GM23248 (cell line): ENCODE measurements at regions not wholly inside any gene's neighbourhood (a gene's known extent, or its start where the extent isn't known, plus 50 kb on each side); places are given as distances from the start of the nearest gene placed in this dataset.
A peak's percentile ranks its signal among the peaks of the same experiment; 100 is the strongest.

ENCODE experiments used
- DNase-seq: peaks from one replicate; pipeline ENCODE4 v3.0.0-alpha.2; 2015
- H2AFZ ChIP-seq: fragments of 200-600 bp; sonication (generic); 2 replicates; pipeline ENCODE4 v1.6.1; 2016; ENCODE audit warnings: antibody characterized with exemption
- H3F3A ChIP-seq: fragments of 200-600 bp; sonication (generic); 2 replicates; pipeline ENCODE4 v1.6.1; 2016; ENCODE audit warnings: mild to moderate bottlenecking, antibody characterized with exemption, mixed run types; ENCODE audit not compliant: insufficient read depth
- H3K27ac ChIP-seq: fragments of 200-600 bp; sonication (generic); 2 replicates; pipeline ENCODE4 v1.5.1; 2016; ENCODE audit warnings: mild to moderate bottlenecking
- H3K27me3 ChIP-seq: fragments of 200-600 bp; sonication (generic); replicated peaks from 2 replicates; pipeline ENCODE4 v1.6.1; 2016; ENCODE audit warnings: mild to moderate bottlenecking; ENCODE audit not compliant: insufficient read depth
- H3K36me3 ChIP-seq: fragments of 200-600 bp; sonication (generic); 2 replicates; pipeline ENCODE4 v1.6.1; 2016; ENCODE audit warnings: low read depth, mild to moderate bottlenecking
- H3K4me1 ChIP-seq: fragments of 200-600 bp; sonication (generic); 2 replicates; pipeline ENCODE4 v1.6.1; 2016; ENCODE audit warnings: mild to moderate bottlenecking; ENCODE audit not compliant: insufficient read depth
- H3K4me2 ChIP-seq: fragments of 200-600 bp; sonication (generic); one replicate; pipeline ENCODE4 v1.6.1; 2016; ENCODE audit warnings: mild to moderate bottlenecking; ENCODE audit not compliant: unreplicated experiment
- H3K4me3 ChIP-seq: fragments of 200-600 bp; sonication (generic); 2 replicates; pipeline ENCODE4 v1.5.1; 2016; ENCODE audit warnings: mild to moderate bottlenecking
- H3K79me2 ChIP-seq: fragments of 200-600 bp; sonication (generic); 2 replicates; pipeline ENCODE4 v1.6.1; 2016; ENCODE audit warnings: mild to moderate bottlenecking; ENCODE audit not compliant: insufficient read depth
- H3K9ac ChIP-seq: fragments of 200-600 bp; sonication (generic); 2 replicates; pipeline ENCODE4 v1.6.1; 2016; ENCODE audit warnings: mild to moderate bottlenecking
- H3K9me2 ChIP-seq: fragments of 200-600 bp; sonication (generic); 2 replicates; pipeline ENCODE4 v1.6.1; 2016; ENCODE audit warnings: mixed run types, mild to moderate bottlenecking, moderate library complexity; ENCODE audit not compliant: insufficient read depth
- H3K9me3 ChIP-seq: fragments of 200-600 bp; sonication (generic); one replicate; pipeline ENCODE4 v1.6.1; 2017; ENCODE audit warnings: low read depth
- H4K20me1 ChIP-seq: fragments of 200-600 bp; sonication (generic); 2 replicates; pipeline ENCODE4 v1.6.0; 2016; ENCODE audit not compliant: insufficient read depth
- EZH2 ChIP-seq: fragments of 200-600 bp; sonication (generic); IDR thresholded peaks from 2 replicates; pipeline ENCODE4 v1.6.1; 2018; ENCODE audit warnings: antibody characterized with exemption, mild to moderate bottlenecking; ENCODE audit not compliant: insufficient read depth, poor library complexity, severe bottlenecking
- EZH2phosphoT487 ChIP-seq: fragments of 200-600 bp; sonication (generic); IDR thresholded peaks from 2 replicates; pipeline ENCODE4 v1.6.1; 2018; ENCODE audit warnings: antibody characterized with exemption, moderate library complexity, mild to moderate bottlenecking, low read depth; ENCODE audit not compliant: insufficient read depth
- WGBS, 2 experiments: methylation state at CpG; one replicate each; pipeline ENCODE4 v1.1.6; 2015 to 2017; ENCODE audit warnings: low lambda C conversion rate in 2 of 2, low coverage in 1 of 2; ENCODE audit errors: missing lambda C conversion rate in 2 of 2; 5-methylcytosine and 5-hydroxymethylcytosine counted together
- in situ Hi-C: fragments of 300-500 bp; cut with MboI; formaldehyde crosslinking; loops from 2 replicates; pipeline ENCODE4 v1.15.0; 2020

- no peaks in the 10 kb centered on the region for H3K79me2 ChIP-seq
- WGBS, 2 experiments: 71 to 77% methylated on average over 11 of the region's 11 CpGs
- in situ Hi-C loops: no loop called here
- no peaks in the 10 kb centered on the region for H3F3A ChIP-seq
- H3K36me3 ChIP-seq: no peaks in the 10 kb centered on the region
- H3K9me2 ChIP-seq: no peaks in the 10 kb centered on the region
- DNase-seq: no peak
- no peaks in the 10 kb centered on the region for H4K20me1 ChIP-seq
- H3K4me1 ChIP-seq: no peaks in the 10 kb centered on the region
- no peak overlapping the region for H3K9ac ChIP-seq
- H2AFZ ChIP-seq: no peak overlapping the region
- TF ChIP-seq EZH2 (no peak), EZH2phosphoT487 (no peak)
- no peak overlapping the region for H3K4me3 ChIP-seq
- H3K27ac ChIP-seq: no peak overlapping the region
- no peaks in the 10 kb centered on the region for H3K9me3 ChIP-seq
- H3K4me2 ChIP-seq: no peak overlapping the region
- peaks cover 6% of the 10 kb centered on the region for H3K27me3 ChIP-seq
Measured at GRCh38 chr12:131613186-131613585, 97.7 kb upstream of the SFSWAP start.

- H3K9me2 ChIP-seq: no peaks in the 10 kb centered on the region
- H4K20me1 ChIP-seq: no peaks in the 10 kb centered on the region
- H3K9me3 ChIP-seq: no peaks in the 10 kb centered on the region
- 79 to 80% methylated on average over 13 of the region's 13 CpGs for WGBS, 2 experiments
- no peaks in the 10 kb centered on the region for H3F3A ChIP-seq
- H3K4me3 ChIP-seq: no peak overlapping the region
- H3K36me3 ChIP-seq: no peaks in the 10 kb centered on the region
- H3K4me1 ChIP-seq: no peaks in the 10 kb centered on the region
- peaks cover 4% of the 10 kb centered on the region; the same call in 1 of the 2 replicates for H3K27me3 ChIP-seq
- H2AFZ ChIP-seq: no peak overlapping the region
- no peaks in the 10 kb centered on the region for H3K79me2 ChIP-seq
- no peak overlapping the region for H3K27ac ChIP-seq
- H3K4me2 ChIP-seq: no peak overlapping the region
- in situ Hi-C loops: no loop called here
- H3K9ac ChIP-seq: no peak overlapping the region
- no peak for DNase-seq
- TF ChIP-seq EZH2 (no peak), EZH2phosphoT487 (no peak)
Measured at GRCh38 chr12:131613678-131614077, 97.2 kb upstream of the SFSWAP start.

- no peaks in the 10 kb centered on the region for H3K79me2 ChIP-seq
- H3K4me3 ChIP-seq: no peak overlapping the region
- H3K4me2 ChIP-seq: no peak overlapping the region
- in situ Hi-C loops: no loop called here
- H3K36me3 ChIP-seq: no peaks in the 10 kb centered on the region
- WGBS, 2 experiments: 32 to 37% methylated on average over 6 of the region's 6 CpGs
- DNase-seq: peak; percentile 11
- TF ChIP-seq EZH2 (no peak), EZH2phosphoT487 (no peak)
- H3K27ac ChIP-seq: no peak overlapping the region
- no peaks in the 10 kb centered on the region for H4K20me1 ChIP-seq
- no peak overlapping the region for H3K9ac ChIP-seq
- no peaks in the 10 kb centered on the region for H3F3A ChIP-seq
- no peak overlapping the region for H2AFZ ChIP-seq
- H3K27me3 ChIP-seq: peaks cover 5% of the 10 kb centered on the region; the same call in 1 of the 2 replicates
- no peaks in the 10 kb centered on the region for H3K9me3 ChIP-seq
- H3K4me1 ChIP-seq: no peaks in the 10 kb centered on the region
- H3K9me2 ChIP-seq: no peaks in the 10 kb centered on the region
Measured at GRCh38 chr12:131615326-131616042, 95.4 kb upstream of the SFSWAP start.

- 60 to 63% methylated on average over 19 of the region's 19 CpGs for WGBS, 2 experiments
- TF ChIP-seq EZH2 (no peak), EZH2phosphoT487 (no peak)
- H3K27me3 ChIP-seq: peaks cover 5% of the 10 kb centered on the region; the same call in 1 of the 2 replicates
- no peaks in the 10 kb centered on the region for H3K9me2 ChIP-seq
- no peak overlapping the region for H3K9ac ChIP-seq
- H3K4me1 ChIP-seq: no peaks in the 10 kb centered on the region
- H3K36me3 ChIP-seq: no peaks in the 10 kb centered on the region
- H3K4me3 ChIP-seq: no peak overlapping the region
- no peak for DNase-seq
- no peaks in the 10 kb centered on the region for H3K79me2 ChIP-seq
- H3K4me2 ChIP-seq: no peak overlapping the region
- in situ Hi-C loops: no loop called here
- no peak overlapping the region for H2AFZ ChIP-seq
- no peak overlapping the region for H3K27ac ChIP-seq
- no peaks in the 10 kb centered on the region for H3F3A ChIP-seq
- H3K9me3 ChIP-seq: no peaks in the 10 kb centered on the region
- no peaks in the 10 kb centered on the region for H4K20me1 ChIP-seq
Measured at GRCh38 chr12:131616043-131616700, 94.7 kb upstream of the SFSWAP start.
